GM12872 (cell line): ENCODE measurements at regions not wholly inside any gene's neighbourhood (a gene's known extent, or its start where the extent isn't known, plus 50 kb on each side); places are given as distances from the start of the nearest gene placed in this dataset.

Source experiments
- TF ChIP-seq, protein P1 (sequence below): IDR thresholded peaks from 3 replicates; pipeline ENCODE4 v1.5.1; 2011; ENCODE audit warnings: low read depth, mild to moderate bottlenecking, low read length, moderate library complexity; ENCODE audit not compliant: insufficient read depth

DNA sequence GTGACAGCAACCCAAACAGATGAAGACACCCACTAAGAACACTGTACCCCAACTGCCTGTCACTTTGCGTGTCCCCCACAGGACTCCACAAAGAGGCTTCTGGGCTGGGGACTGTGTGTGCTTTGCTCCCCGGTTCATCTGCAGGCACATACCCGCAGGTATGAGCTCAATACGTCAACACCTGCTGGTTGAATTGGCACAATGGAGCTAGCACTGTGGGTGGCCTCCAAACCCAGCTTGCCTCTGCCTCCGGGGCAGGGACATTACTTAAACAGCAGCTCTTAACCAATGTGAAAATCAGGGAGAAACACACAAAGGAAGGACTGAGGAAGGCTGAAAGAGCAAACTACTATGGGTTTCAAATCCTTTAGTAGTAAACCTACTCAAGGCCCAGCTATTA lies 140.2 kb upstream of the TIAM1 start:
- TF ChIP-seq, protein P1, sequence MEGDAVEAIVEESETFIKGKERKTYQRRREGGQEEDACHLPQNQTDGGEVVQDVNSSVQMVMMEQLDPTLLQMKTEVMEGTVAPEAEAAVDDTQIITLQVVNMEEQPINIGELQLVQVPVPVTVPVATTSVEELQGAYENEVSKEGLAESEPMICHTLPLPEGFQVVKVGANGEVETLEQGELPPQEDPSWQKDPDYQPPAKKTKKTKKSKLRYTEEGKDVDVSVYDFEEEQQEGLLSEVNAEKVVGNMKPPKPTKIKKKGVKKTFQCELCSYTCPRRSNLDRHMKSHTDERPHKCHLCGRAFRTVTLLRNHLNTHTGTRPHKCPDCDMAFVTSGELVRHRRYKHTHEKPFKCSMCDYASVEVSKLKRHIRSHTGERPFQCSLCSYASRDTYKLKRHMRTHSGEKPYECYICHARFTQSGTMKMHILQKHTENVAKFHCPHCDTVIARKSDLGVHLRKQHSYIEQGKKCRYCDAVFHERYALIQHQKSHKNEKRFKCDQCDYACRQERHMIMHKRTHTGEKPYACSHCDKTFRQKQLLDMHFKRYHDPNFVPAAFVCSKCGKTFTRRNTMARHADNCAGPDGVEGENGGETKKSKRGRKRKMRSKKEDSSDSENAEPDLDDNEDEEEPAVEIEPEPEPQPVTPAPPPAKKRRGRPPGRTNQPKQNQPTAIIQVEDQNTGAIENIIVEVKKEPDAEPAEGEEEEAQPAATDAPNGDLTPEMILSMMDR, result no peak

DNA sequence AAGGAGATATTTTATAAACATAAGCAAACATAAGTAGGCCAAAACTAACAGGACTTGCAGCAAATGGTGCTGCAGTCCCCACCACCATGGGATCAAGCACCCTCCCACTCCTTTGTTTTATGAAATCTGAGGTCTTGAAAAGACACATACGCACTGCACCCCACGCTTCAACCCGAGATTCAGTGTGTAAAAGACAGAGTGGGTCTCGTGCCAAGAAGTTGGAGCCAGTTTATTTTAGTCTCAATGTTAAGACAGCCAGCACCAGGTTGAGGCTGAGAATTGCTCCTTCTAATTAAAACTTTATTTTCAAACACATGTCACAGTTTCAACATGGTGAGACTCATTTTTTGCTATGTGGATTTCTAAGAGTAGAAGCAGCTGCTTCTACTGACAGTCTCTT lies 139.1 kb upstream of the TIAM1 start:
- TF ChIP-seq, protein P1, result no peak

DNA sequence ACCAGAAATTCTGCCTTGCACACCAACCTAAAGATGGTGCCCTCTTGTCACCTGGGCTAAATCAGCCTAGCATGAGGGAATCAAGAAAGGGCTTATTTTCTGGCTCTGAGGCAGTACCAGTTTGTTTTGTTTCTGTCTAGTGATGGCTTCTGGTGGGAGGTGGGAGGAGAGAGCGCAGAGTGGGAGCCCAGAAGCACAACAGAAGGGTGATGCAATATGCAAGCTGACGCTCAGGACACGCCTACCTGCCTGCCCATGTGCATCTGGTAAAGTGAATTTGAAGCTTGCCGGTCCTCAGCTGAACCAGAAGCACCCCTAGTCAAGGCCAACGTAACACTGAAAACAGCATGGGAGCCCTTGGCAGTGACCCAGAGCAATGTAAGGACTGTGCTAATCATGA lies 138.4 kb upstream of the TIAM1 start:
- TF ChIP-seq, protein P1, result no peak

DNA sequence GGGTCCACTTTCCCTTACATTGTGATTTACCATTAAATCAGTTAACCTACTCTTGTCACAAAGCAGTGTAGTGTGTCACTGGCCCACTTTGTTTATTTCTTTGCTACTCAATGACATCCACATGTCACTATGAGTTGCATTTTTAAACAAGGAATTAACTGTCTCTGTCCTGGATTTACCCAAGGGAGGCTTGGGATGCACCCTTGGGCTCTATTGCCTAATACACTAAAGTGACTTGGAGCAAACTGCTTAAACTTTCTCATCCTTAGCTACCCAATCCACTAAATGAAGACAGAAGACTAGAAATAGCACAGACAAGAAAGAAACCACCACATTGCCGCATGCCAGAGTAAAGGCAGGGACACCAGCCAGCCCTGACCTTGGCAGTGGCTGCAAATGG lies 136.2 kb upstream of the TIAM1 start:
- TF ChIP-seq, protein P1, result no peak

DNA sequence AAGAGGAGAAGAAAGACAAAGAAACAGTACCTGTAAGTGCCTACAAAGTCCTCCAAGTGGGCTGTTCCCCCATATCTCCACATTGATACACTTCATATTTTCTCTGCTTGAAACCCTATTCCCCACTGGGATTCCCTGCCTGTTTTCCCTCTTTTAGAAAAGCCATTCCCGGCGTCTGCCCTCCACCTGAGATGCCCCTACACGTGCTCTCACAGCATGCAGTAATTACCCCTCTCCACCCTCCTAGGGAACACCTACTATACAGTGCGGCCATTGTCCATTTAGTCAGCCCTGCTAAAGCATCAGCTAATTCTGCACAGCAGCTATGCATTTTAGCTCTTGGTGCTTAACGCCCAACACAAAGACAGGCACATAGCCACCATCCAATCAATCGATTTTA lies 135.7 kb upstream of the TIAM1 start:
- TF ChIP-seq, protein P1, result no peak

DNA sequence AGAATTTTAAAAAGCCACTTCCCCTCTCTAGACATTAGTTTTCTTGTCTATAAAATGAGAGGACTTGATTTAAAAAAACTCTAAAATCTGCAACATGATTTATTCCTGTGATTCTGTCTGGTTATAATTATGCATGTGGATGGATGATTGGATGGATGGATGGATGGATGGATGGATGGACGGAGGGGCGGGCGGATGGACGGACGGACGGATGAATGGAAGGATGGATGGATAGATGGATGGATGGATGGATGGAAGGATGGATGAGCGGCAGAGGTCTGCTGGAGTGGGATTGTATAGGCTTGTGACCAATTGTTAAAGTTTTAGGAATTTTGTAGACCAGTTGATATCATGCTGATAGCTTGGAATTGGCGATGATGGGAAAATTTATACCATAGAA lies 135.2 kb upstream of the TIAM1 start:
- TF ChIP-seq, protein P1, result no peak

DNA sequence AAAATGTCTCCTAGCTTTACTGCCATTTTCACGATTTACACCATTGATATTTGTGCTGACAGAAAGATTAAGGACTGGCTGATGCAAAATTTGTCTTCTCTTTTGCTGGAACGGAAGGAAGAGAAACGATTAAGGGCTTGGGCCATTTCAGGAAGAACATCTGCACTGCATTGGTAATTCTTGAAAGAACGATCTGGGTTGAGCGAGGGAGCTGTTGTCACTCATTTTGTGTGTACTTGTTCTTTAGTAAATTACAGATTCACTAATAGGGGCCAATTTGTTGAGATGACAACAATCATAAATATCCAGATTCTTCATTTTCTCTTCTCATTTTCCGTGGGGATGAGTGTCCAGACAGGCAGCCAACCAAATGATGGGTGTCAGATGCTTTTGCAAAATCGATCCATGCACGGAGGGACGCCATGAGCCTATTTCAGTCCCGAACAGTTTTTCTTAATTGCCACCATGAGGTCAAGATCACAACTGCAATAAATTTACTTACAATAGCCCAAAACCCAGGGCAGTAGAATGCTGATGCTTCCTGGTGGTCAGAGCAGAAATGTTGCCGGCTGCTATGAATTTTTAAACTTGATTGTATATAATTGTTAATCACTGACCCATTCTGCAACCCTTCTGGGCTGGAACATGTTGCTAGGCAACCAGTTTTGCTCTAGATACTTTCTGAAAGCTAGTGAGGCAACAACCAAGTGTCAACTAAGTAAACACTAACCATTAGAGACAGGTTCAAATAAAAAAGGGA lies 132.4 kb upstream of the TIAM1 start:
- TF ChIP-seq, protein P1, result no peak
